GM12801 (cell line): ENCODE measurements at regions not wholly inside any gene's neighbourhood (a gene's known extent, or its start where the extent isn't known, plus 50 kb on each side); places are given as distances from the start of the nearest gene placed in this dataset.

ENCODE experiments used
- CTCF ChIP-seq: IDR thresholded peaks from one replicate; pipeline ENCODE4 v1.5.1; 2011; ENCODE audit warnings: control low read depth; ENCODE audit not compliant: insufficient read length; ENCODE audit errors: extremely low read depth

GRCh38 chr18:1575084-1575483, 670.4 kb downstream of the ADCYAP1 start:
- TF ChIP-seq CTCF = no peak

- no peak for TF ChIP-seq CTCF
Measured at GRCh38 chr18:1578505-1578904, 673.8 kb downstream of the ADCYAP1 start.

- no peak for TF ChIP-seq CTCF
Measured at GRCh38 chr18:1581581-1581980, 676.9 kb downstream of the ADCYAP1 start.

GRCh38 chr18:1585881-1586488, 681.3 kb downstream of the ADCYAP1 start:
- no peak for TF ChIP-seq CTCF

GRCh38 chr18:1593091-1593490, 688.4 kb downstream of the ADCYAP1 start:
- TF ChIP-seq CTCF = no peak

- no peak for TF ChIP-seq CTCF
Measured at GRCh38 chr18:1595195-1595594, 690.5 kb downstream of the ADCYAP1 start.

GRCh38 chr18:1599196-1599595, 694.5 kb downstream of the ADCYAP1 start:
- no peak for TF ChIP-seq CTCF

- TF ChIP-seq CTCF = no peak
Measured at GRCh38 chr18:1604751-1605150, 700.1 kb downstream of the ADCYAP1 start.
